ENCODE measurements at regions not wholly inside any gene's neighbourhood (a gene's known extent, or its start where the extent isn't known, plus 50 kb on each side); places are given as distances from the start of the nearest gene placed in this dataset.

DNA sequence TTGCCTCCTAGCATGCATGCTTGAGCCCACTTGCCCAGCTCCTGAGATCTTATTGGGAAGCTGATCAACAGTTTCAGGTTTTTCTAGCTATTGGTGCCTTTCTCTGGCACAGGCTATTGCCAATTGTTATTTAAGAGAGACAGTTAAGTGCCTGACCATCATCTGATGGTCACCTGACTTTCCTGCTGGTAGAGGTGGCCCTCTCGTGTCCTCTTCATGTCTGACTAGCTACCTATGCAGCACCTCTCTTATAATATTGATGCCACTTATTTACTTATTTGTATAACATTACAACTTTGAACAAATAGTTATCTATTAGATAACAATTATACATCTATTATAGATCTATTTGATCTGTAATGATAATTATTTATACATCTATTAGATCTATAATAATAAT is 205.9 kb upstream of the SEMA3D start:
- Histone ChIP-seq H3K27ac (no peak overlapping the region), H3K4me3 (no peak overlapping the region), H3K27me3 (no peaks in the 10 kb centered on the region), H3K4me1 (no peaks in the 10 kb centered on the region), H3K36me3 (no peaks in the 10 kb centered on the region), H3K9me3 (no peaks in the 10 kb centered on the region)
- DNase-seq (no peak), ATAC-seq (ENCODE audit: low FRiP score in 2 of 2) (no peak)
- TF ChIP-seq EP300 (IDR thresholded peaks at IDR 0.05) (no peak), POLR2AphosphoS5 (IDR thresholded peaks at IDR 0.05) (no peak), POLR2A (IDR thresholded peaks at IDR 0.05) (no peak)
- TF ChIP-seq, protein P1, sequence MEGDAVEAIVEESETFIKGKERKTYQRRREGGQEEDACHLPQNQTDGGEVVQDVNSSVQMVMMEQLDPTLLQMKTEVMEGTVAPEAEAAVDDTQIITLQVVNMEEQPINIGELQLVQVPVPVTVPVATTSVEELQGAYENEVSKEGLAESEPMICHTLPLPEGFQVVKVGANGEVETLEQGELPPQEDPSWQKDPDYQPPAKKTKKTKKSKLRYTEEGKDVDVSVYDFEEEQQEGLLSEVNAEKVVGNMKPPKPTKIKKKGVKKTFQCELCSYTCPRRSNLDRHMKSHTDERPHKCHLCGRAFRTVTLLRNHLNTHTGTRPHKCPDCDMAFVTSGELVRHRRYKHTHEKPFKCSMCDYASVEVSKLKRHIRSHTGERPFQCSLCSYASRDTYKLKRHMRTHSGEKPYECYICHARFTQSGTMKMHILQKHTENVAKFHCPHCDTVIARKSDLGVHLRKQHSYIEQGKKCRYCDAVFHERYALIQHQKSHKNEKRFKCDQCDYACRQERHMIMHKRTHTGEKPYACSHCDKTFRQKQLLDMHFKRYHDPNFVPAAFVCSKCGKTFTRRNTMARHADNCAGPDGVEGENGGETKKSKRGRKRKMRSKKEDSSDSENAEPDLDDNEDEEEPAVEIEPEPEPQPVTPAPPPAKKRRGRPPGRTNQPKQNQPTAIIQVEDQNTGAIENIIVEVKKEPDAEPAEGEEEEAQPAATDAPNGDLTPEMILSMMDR (IDR thresholded peaks at IDR 0.05): no peak
- 90 to 92% methylated on average over 1 of the region's 1 CpG for WGBS, 2 donors

DNA sequence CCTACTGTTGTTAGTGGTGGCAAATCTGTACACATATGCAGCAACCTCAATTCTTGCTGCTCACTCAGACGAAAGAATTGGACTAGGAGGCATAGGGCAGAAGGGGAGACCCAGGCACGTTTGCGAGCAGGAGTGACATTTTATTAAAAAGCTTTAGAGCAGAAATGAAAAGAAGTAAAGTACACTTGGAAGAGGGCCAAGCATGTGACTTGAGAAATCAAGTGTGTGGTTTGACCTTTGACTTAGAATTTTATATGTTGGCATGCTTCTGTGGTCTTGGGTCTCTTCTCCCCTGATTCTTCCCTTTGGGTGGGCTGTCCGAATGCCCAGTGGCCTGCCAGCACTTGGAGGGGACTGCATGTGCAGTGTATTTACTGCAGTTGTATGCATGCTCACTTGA is 205.5 kb upstream of the SEMA3D start:
- H3K9me3 ChIP-seq: no peaks in the 10 kb centered on the region
- H3K27me3 ChIP-seq: no peaks in the 10 kb centered on the region
- H3K27ac ChIP-seq: no peak overlapping the region
- 51 to 63% methylated on average over 4 of the region's 4 CpGs for WGBS, 2 donors
- H3K4me3 ChIP-seq: no peak overlapping the region
- DNase-seq (no peak), ATAC-seq (ENCODE audit: low FRiP score in 2 of 2) (no peak)
- no peaks in the 10 kb centered on the region for H3K4me1 ChIP-seq
- H3K36me3 ChIP-seq: no peaks in the 10 kb centered on the region
- no peak for TF ChIP-seq EP300 (IDR thresholded peaks at IDR 0.05)
- no peak for TF ChIP-seq POLR2AphosphoS5 (IDR thresholded peaks at IDR 0.05)
- TF ChIP-seq, protein P1 (IDR thresholded peaks at IDR 0.05): no peak
- no peak for TF ChIP-seq POLR2A (IDR thresholded peaks at IDR 0.05)

DNA sequence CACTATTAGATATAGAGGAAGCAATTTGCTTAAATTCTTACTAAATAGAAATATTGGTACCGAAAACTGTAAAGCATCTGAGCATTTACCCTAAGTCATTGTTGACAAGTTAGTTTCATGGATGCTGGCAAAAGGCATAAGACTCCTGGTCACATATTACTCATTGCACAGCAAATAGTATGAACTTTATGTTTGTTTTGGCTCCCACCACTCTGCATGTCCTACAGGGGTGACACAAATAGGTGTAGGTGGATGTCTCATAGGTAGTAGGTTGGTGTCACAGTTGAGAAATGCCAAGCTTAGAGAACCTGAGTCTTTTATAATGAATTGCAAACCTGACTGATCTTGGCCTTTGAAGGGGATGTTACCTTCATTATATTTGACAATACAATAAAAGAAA is 199.6 kb upstream of the SEMA3D start:
- DNase-seq (no peak), ATAC-seq (ENCODE audit: low FRiP score in 2 of 2) (no peak)
- no peaks in the 10 kb centered on the region for H3K4me1 ChIP-seq
- no peaks in the 10 kb centered on the region for H3K27me3 ChIP-seq
- H3K9me3 ChIP-seq: no peaks in the 10 kb centered on the region
- WGBS, 2 donors: 91 to 94% methylated on average over 1 of the region's 1 CpG
- H3K4me3 ChIP-seq: no peak overlapping the region
- TF ChIP-seq, protein P1 (IDR thresholded peaks at IDR 0.05): no peak
- no peak for TF ChIP-seq POLR2AphosphoS5 (IDR thresholded peaks at IDR 0.05)
- TF ChIP-seq POLR2A (IDR thresholded peaks at IDR 0.05): no peak
- no peak for TF ChIP-seq EP300 (IDR thresholded peaks at IDR 0.05)
- no peak overlapping the region for H3K27ac ChIP-seq
- H3K36me3 ChIP-seq: no peaks in the 10 kb centered on the region

DNA sequence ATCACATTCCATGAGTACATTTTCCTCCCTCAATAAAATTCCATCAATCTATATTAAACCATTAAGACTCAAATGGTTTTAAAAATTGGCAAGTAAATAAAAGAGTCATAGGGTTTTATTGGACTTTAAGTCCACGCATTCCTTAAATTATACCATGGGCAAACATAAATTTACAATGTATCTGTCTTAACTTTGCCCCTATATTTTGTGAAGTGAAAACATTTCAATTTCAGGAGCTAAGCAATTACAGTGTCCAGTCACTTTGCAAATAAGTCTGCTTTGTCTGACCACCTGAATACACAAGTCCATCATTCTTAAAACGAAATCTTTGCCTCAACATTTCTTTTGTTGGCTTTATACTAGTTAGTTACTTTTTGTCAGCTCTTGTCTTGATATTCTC is 197.5 kb upstream of the SEMA3D start:
- ATAC-seq (ENCODE audit: low FRiP score in 2 of 2) (no peak), DNase-seq (no peak)
- no peaks in the 10 kb centered on the region for H3K4me1 ChIP-seq
- 86 to 89% methylated on average over 2 of the region's 2 CpGs for WGBS, 2 donors
- no peaks in the 10 kb centered on the region for H3K36me3 ChIP-seq
- no peaks in the 10 kb centered on the region for H3K9me3 ChIP-seq
- no peak overlapping the region for H3K4me3 ChIP-seq
- TF ChIP-seq POLR2AphosphoS5 (IDR thresholded peaks at IDR 0.05): no peak
- TF ChIP-seq EP300 (IDR thresholded peaks at IDR 0.05): no peak
- TF ChIP-seq, protein P1 (IDR thresholded peaks at IDR 0.05): no peak
- TF ChIP-seq POLR2A (IDR thresholded peaks at IDR 0.05): no peak
- no peaks in the 10 kb centered on the region for H3K27me3 ChIP-seq
- H3K27ac ChIP-seq: no peak overlapping the region

DNA sequence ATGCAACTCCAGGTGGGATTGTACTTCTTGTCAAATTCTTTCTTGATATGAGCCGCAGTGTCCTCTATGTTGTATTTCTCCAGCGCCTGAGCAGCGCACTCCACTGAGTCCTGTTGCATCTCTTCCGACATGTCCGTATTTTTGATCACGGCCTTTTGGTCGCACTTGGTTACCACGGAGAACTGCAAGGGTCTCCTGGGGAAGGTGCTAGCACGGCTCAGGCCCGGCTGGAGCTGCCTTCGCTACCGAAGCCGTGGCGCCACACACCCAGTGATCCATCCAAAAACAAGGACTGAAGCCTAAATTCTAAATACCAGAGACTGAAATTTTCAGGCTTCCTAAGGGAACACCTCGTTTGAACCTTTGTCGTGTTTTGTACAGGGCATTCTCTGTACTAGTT is 194.4 kb upstream of the SEMA3D start:
- ATAC-seq (ENCODE audit: low FRiP score in 2 of 2) (no peak), DNase-seq (peak in 1 of 2 donors; percentile 32)
- Histone ChIP-seq H3K4me3 (no peak overlapping the region), H3K27me3 (no peaks in the 10 kb centered on the region), H3K9me3 (no peaks in the 10 kb centered on the region), H3K4me1 (no peaks in the 10 kb centered on the region), H3K36me3 (no peaks in the 10 kb centered on the region), H3K27ac (no peak overlapping the region)
- 90 to 97% methylated on average over 16 of the region's 16 CpGs for WGBS, 2 donors
- TF ChIP-seq POLR2AphosphoS5 (IDR thresholded peaks at IDR 0.05) (no peak), POLR2A (IDR thresholded peaks at IDR 0.05) (no peak), EP300 (IDR thresholded peaks at IDR 0.05) (no peak)
- TF ChIP-seq, protein P1 (IDR thresholded peaks at IDR 0.05): no peak
